Stomach (tissue), 8 donors: ENCODE measurements at regions not wholly inside any gene's neighbourhood (a gene's known extent, or its start where the extent isn't known, plus 50 kb on each side); places are given as distances from the start of the nearest gene placed in this dataset.

ENCODE experiments used
- DNase-seq, 2 donors: peaks; one replicate each; pipeline versions ENCODE4 v3.0.0 to v3.0.0-alpha.2; 2013 to 2019
- H3K27ac ChIP-seq, 5 donors: fragments of 200-600 bp in 4 of 5; sonication (generic) in 4 of 5; one replicate each; pipeline ENCODE4 v1.5.1; 2013 to 2019; ENCODE audit warnings: mild to moderate bottlenecking in 1 of 5, moderate library complexity in 1 of 5
- H3K27me3 ChIP-seq, 3 donors: fragments of 200-600 bp; sonication (generic); one replicate each; pipeline ENCODE4 v1.5.1; 2017 to 2019; ENCODE audit warnings: mixed run types in 1 of 3
- H3K36me3 ChIP-seq, 4 donors: fragments of 200-600 bp; sonication (generic); 1 replicate in 3 of 4; 2 replicates in 1 of 4; pipeline ENCODE4 v1.5.1; 2016 to 2019
- H3K4me1 ChIP-seq, 4 donors: fragments of 200-600 bp; sonication (generic); one replicate each; pipeline ENCODE4 v1.5.1; 2016 to 2019
- H3K4me3 ChIP-seq, 4 donors: fragments of 200-600 bp; sonication (generic) in 3 of 4; one replicate each; pipeline ENCODE4 v1.5.1; 2016 to 2019; ENCODE audit warnings: mild to moderate bottlenecking in 1 of 4
- H3K9me3 ChIP-seq, 4 donors: fragments of 200-600 bp; sonication (generic); one replicate each; pipeline ENCODE4 v1.5.1; 2016 to 2019
- EP300 ChIP-seq: sonication (generic); formaldehyde crosslinking; IDR thresholded peaks from one replicate; pipeline ENCODE4 v1.6.1; 2017; ENCODE audit warnings: antibody characterized with exemption
- POLR2A ChIP-seq, 4 donors: fragments of 450-650 bp; IDR thresholded peaks; one replicate each; pipeline ENCODE4 v1.6.1; 2016; ENCODE audit warnings: antibody characterized with exemption in 4 of 4, control low read depth in 2 of 4, mild to moderate bottlenecking in 1 of 4, moderate library complexity in 1 of 4
- POLR2AphosphoS5 ChIP-seq, 3 donors: sonication (generic); formaldehyde crosslinking; IDR thresholded peaks; one replicate each; pipeline ENCODE4 v1.6.1; 2016; ENCODE audit warnings: antibody characterized with exemption in 3 of 3
- WGBS, 5 donors: extraction: QIAGEN DNeasy Blood & Tissue Kit in 3 of 5; methylation state at CpG; one replicate each; pipeline versions ENCODE4 v1.1.5 to v1.1.7; 2013 to 2018; 5-methylcytosine and 5-hydroxymethylcytosine counted together
- intact Hi-C: fragments of 100-400 bp; cut with DNase I; formaldehyde crosslinking; loops from one replicate; pipeline ENCODE4 v1.15.1; 2023; ENCODE audit warnings: low total_unique reads
- TF ChIP-seq, protein P1 (sequence below), 7 experiments: fragments of 450-650 bp in 4 of 7; fragments of 200-600 bp in 3 of 7; sonication (generic) in 3 of 7; IDR thresholded peaks; one replicate each; pipeline ENCODE4 v1.5.1; 2016 to 2019; ENCODE audit warnings: antibody characterized with exemption in 7 of 7, control low read depth in 2 of 7, mild to moderate bottlenecking in 1 of 7
- donor health status: healthy with polysubstance abuse.
- donor health status: Bipolar disorder and iron deficiency.
- donor health status: healthy.

GRCh38 chr2:122307763-122308162, 552.3 kb downstream of the TSN start:
- Histone ChIP-seq H3K27me3 (no peaks in the 10 kb centered on the region), H3K9me3 (peaks cover 0 to 2% (median 0%) of the 10 kb centered on the region in 4 donors), H3K4me3 (no peak overlapping the region), H3K4me1 (no peaks in the 10 kb centered on the region), H3K27ac (no peak overlapping the region), H3K36me3 (no peaks in the 10 kb centered on the region)
- no peak for DNase-seq
- TF ChIP-seq, protein P1, sequence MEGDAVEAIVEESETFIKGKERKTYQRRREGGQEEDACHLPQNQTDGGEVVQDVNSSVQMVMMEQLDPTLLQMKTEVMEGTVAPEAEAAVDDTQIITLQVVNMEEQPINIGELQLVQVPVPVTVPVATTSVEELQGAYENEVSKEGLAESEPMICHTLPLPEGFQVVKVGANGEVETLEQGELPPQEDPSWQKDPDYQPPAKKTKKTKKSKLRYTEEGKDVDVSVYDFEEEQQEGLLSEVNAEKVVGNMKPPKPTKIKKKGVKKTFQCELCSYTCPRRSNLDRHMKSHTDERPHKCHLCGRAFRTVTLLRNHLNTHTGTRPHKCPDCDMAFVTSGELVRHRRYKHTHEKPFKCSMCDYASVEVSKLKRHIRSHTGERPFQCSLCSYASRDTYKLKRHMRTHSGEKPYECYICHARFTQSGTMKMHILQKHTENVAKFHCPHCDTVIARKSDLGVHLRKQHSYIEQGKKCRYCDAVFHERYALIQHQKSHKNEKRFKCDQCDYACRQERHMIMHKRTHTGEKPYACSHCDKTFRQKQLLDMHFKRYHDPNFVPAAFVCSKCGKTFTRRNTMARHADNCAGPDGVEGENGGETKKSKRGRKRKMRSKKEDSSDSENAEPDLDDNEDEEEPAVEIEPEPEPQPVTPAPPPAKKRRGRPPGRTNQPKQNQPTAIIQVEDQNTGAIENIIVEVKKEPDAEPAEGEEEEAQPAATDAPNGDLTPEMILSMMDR (IDR thresholded peaks at IDR 0.05): no peak
- TF ChIP-seq EP300: no peak
- TF ChIP-seq POLR2A (IDR thresholded peaks at IDR 0.05): no peak
- TF ChIP-seq POLR2AphosphoS5 (IDR thresholded peaks at IDR 0.05): no peak
- WGBS, 5 donors: 62 to 80% (median 66%) methylated on average over 8 of the region's 8 CpGs
- intact Hi-C loops: no loop called here

- H3K9me3 ChIP-seq: no peaks in the 10 kb centered on the region
- intact Hi-C loops: no loop called here
- H3K27ac ChIP-seq: no peak overlapping the region
- no peaks in the 10 kb centered on the region for H3K27me3 ChIP-seq
- TF ChIP-seq, protein P1 (IDR thresholded peaks at IDR 0.05): no peak
- TF ChIP-seq POLR2A (IDR thresholded peaks at IDR 0.05): no peak
- no peak for TF ChIP-seq POLR2AphosphoS5 (IDR thresholded peaks at IDR 0.05)
- TF ChIP-seq EP300: no peak
- 67 to 75% (median 71%) methylated on average over 5 of the region's 5 CpGs for WGBS, 5 donors
- H3K4me1 ChIP-seq: no peaks in the 10 kb centered on the region
- no peaks in the 10 kb centered on the region for H3K36me3 ChIP-seq
- peak in 1 of 2 donors; percentile 11 for DNase-seq
- H3K4me3 ChIP-seq: no peak overlapping the region
These were observed 559.9 kb downstream of the TSN start for GRCh38 chr2:122315306-122315705.

- 69 to 74% (median 71%) methylated on average over 4 of the region's 4 CpGs for WGBS, 5 donors
- Histone ChIP-seq H3K27me3 (no peaks in the 10 kb centered on the region), H3K4me3 (no peak overlapping the region), H3K4me1 (no peaks in the 10 kb centered on the region), H3K27ac (no peak overlapping the region), H3K36me3 (no peaks in the 10 kb centered on the region), H3K9me3 (no peaks in the 10 kb centered on the region)
- TF ChIP-seq POLR2A (IDR thresholded peaks at IDR 0.05): no peak
- no peak for TF ChIP-seq POLR2AphosphoS5 (IDR thresholded peaks at IDR 0.05)
- TF ChIP-seq EP300: no peak
- TF ChIP-seq, protein P1 (IDR thresholded peaks at IDR 0.05): no peak
- intact Hi-C loops: no loop called here
- DNase-seq: no peak
These were observed 564.2 kb downstream of the TSN start for GRCh38 chr2:122319539-122320132.

DNA sequence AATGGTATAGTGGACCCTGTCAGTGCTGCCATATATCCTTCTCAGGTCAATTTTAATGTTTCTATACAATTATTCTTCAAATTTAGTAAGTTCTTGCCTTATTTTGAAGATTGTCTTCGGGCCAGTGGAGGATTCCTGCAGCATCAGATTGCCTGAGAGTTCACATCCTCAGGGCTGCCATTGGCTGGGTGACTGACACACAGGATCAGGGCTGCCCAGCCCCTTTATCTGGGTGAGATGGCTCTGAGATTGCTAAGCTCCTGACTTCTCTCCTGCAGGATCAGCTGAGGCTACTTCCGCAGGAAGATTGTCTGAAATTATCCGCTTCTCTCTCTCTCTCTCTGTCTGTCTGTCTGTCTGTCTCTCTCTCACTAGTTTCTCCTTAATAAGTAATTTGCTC, 567.4 kb downstream of the TSN start:
- H3K27ac ChIP-seq: no peak overlapping the region
- no peaks in the 10 kb centered on the region for H3K9me3 ChIP-seq
- WGBS, 5 donors: 71 to 78% (median 73%) methylated on average over 3 of the region's 3 CpGs
- H3K4me1 ChIP-seq: no peaks in the 10 kb centered on the region
- no peaks in the 10 kb centered on the region for H3K36me3 ChIP-seq
- H3K4me3 ChIP-seq: no peak overlapping the region
- H3K27me3 ChIP-seq: no peaks in the 10 kb centered on the region
- intact Hi-C loops: no loop called here
- DNase-seq: no peak
- no peak for TF ChIP-seq EP300
- TF ChIP-seq POLR2A (IDR thresholded peaks at IDR 0.05): no peak
- no peak for TF ChIP-seq POLR2AphosphoS5 (IDR thresholded peaks at IDR 0.05)
- TF ChIP-seq, protein P1 (IDR thresholded peaks at IDR 0.05): no peak
